Left lung (tissue), 4 donors: ENCODE measurements at regions not wholly inside any gene's neighbourhood (a gene's known extent, or its start where the extent isn't known, plus 50 kb on each side); places are given as distances from the start of the nearest gene placed in this dataset.
A peak's percentile ranks its signal among the peaks of the same experiment; 100 is the strongest.
"Not testable (repeated sequence)": the region's sequence is repeated elsewhere in the genome, so short reads cannot be mapped to it uniquely, and the experiment has no call there.

Experiments used
- ATAC-seq: fragments of 200-7000 bp; cut with Tn5 transposase; one replicate; pipeline ENCODE4 v1.9.1; 2020; ENCODE audit warnings: moderate library complexity
- DNase-seq, 4 donors: peaks; one replicate each; pipeline ENCODE4 v3.0.0-alpha.2; 2013 to 2020
- H3K27ac ChIP-seq, 2 donors: fragments of 200-600 bp; sonication (generic) in 1 of 2; one replicate each; pipeline versions ENCODE4 v1.5.0 to v1.8.0; 2020 to 2021
- H3K27me3 ChIP-seq, 2 donors: fragments of 200-600 bp; sonication (generic) in 1 of 2; one replicate each; pipeline versions ENCODE4 v1.5.0 to v1.8.0; 2020 to 2021
- H3K36me3 ChIP-seq, 2 donors: fragments of 200-600 bp; sonication (generic) in 1 of 2; one replicate each; pipeline versions ENCODE4 v1.5.0 to v1.8.0; 2020 to 2021
- H3K4me1 ChIP-seq, 2 donors: fragments of 200-600 bp; one replicate each; pipeline ENCODE4 v1.8.0; 2021
- H3K4me3 ChIP-seq, 2 donors: fragments of 200-600 bp; sonication (generic) in 1 of 2; one replicate each; pipeline versions ENCODE4 v1.5.0 to v1.8.0; 2020 to 2021; ENCODE audit warnings: mild to moderate bottlenecking in 1 of 2
- H3K9me3 ChIP-seq, 2 donors: fragments of 200-600 bp; sonication (generic) in 1 of 2; one replicate each; pipeline versions ENCODE4 v1.5.0 to v1.8.0; 2020 to 2021
- CTCF ChIP-seq, 2 donors: fragments of 200-600 bp; sonication (generic) in 1 of 2; IDR thresholded peaks; one replicate each; pipeline versions ENCODE4 v1.5.0 to v1.8.0; 2021; ENCODE audit warnings: antibody characterized with exemption in 2 of 2
- intact Hi-C, 2 donors: fragments of 100-400 bp; cut with DNase I; formaldehyde crosslinking; loops; one replicate each; pipeline versions ENCODE4 v1.11.2 to v1.14.2; 2022
- donor health status: DM: no; HTN: yes; CAD: no.
- donor health status: DM: no; HTN: no; CAD: no.

GRCh38 chr1:79151006-79151796 lies 144.7 kb upstream of the ADGRL4 start:
- Histone ChIP-seq H3K27me3 (no peaks in the 10 kb centered on the region), H3K27ac (no peak overlapping the region), H3K4me3 (no peak overlapping the region), H3K36me3 (no peaks in the 10 kb centered on the region), H3K4me1 (no peaks in the 10 kb centered on the region), H3K9me3 (no peaks in the 10 kb centered on the region)
- ATAC-seq, result no peak
- TF ChIP-seq CTCF (IDR thresholded peaks at IDR 0.05), result no peak
- DNase-seq, result no peak
- intact Hi-C loops, result no loop called here

- DNase-seq (peak in 1 of 4 donors; percentile 9), ATAC-seq (no peak)
- Histone ChIP-seq H3K9me3 (no peaks in the 10 kb centered on the region), H3K36me3 (no peaks in the 10 kb centered on the region), H3K4me3 (no peak overlapping the region), H3K4me1 (no peaks in the 10 kb centered on the region), H3K27me3 (no peaks in the 10 kb centered on the region), H3K27ac (no peak overlapping the region)
- intact Hi-C loops, result no loop called here
- no peak for TF ChIP-seq CTCF (IDR thresholded peaks at IDR 0.05)
Measured at GRCh38 chr1:79150576-79150975, 144.0 kb upstream of the ADGRL4 start.

- not testable (repeated sequence) for ATAC-seq, H3K36me3 ChIP-seq, H3K4me1 ChIP-seq
Measured at GRCh38 chr1:79138227-79138626, 131.7 kb upstream of the ADGRL4 start.

GRCh38 chr1:79133774-79134364 lies 127.3 kb upstream of the ADGRL4 start:
- no peak for ATAC-seq
- H3K27me3 ChIP-seq, result no peaks in the 10 kb centered on the region
- intact Hi-C loops, result no loop called here

More at GRCh38 chr1:79138227-79138626, 131.7 kb upstream of the ADGRL4 start:
- H3K27ac ChIP-seq, H3K27me3 ChIP-seq, DNase-seq, H3K4me3 ChIP-seq, intact Hi-C loops: not testable (repeated sequence)
- H3K9me3 ChIP-seq, result peaks cover 0 to 19% of the 10 kb centered on the region in 2 donors

GRCh38 chr1:79131626-79132025 lies 125.1 kb upstream of the ADGRL4 start:
- no peak for TF ChIP-seq CTCF (IDR thresholded peaks at IDR 0.05)
- no peak for DNase-seq
- intact Hi-C loops, result no loop called here
- H3K27me3 ChIP-seq, result no peaks in the 10 kb centered on the region
- H3K9me3 ChIP-seq, result no peaks in the 10 kb centered on the region
- H3K27ac ChIP-seq, result no peak overlapping the region
- ATAC-seq, result no peak
- H3K36me3 ChIP-seq, result no peaks in the 10 kb centered on the region
- H3K4me1 ChIP-seq, result no peaks in the 10 kb centered on the region
- H3K4me3 ChIP-seq, result no peak overlapping the region

More at GRCh38 chr1:79133774-79134364, 127.3 kb upstream of the ADGRL4 start:
- TF ChIP-seq CTCF (IDR thresholded peaks at IDR 0.05), result no peak
- Histone ChIP-seq H3K4me3 (no peak overlapping the region), H3K27ac (no peak overlapping the region), H3K9me3 (peaks cover 0 to 6% of the 10 kb centered on the region in 2 donors), H3K4me1 (no peaks in the 10 kb centered on the region), H3K36me3 (no peaks in the 10 kb centered on the region)
- peak in 1 of 4 donors; percentile 52 for DNase-seq
